Fibroblast of pulmonary artery (primary cell): ENCODE measurements at regions not wholly inside any gene's neighbourhood (a gene's known extent, or its start where the extent isn't known, plus 50 kb on each side); places are given as distances from the start of the nearest gene placed in this dataset.

Source experiments
- DNase-seq: peaks from one replicate; pipeline ENCODE4 v3.0.0-alpha.2; 2010; ENCODE audit warnings: low read depth
- H3K4me3 ChIP-seq: replicated peaks from 2 replicates; pipeline ENCODE4 v1.5.1; 2011; ENCODE audit warnings: low read depth, mild to moderate bottlenecking, control low read depth, low read length, moderate library complexity
- TF ChIP-seq, protein P1 (sequence below): IDR thresholded peaks from 2 replicates; pipeline ENCODE4 v1.5.1; 2011; ENCODE audit warnings: mild to moderate bottlenecking, control low read depth, low read length, inconsistent platforms; ENCODE audit errors: missing control alignments

DNA sequence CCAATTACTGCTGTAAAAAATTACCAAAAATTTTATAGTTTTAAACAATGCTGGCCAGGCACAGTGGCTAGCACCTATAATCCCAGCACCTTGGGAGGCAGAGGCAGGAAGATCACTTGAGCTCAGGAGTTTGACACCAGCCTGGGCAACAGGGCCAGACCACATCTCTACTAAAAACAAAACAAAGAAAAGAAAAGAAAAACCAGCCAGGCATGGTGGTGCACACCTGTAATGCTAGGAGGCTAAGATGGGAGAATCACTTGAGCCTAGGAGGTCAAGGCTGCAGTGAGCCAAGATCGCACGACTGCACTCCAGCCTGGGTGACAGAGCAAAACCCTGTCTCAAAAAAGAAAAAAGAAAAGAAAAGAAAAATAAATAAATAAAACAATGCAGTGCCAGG, 54.0 kb upstream of the ARID2 start:
- TF ChIP-seq, protein P1, sequence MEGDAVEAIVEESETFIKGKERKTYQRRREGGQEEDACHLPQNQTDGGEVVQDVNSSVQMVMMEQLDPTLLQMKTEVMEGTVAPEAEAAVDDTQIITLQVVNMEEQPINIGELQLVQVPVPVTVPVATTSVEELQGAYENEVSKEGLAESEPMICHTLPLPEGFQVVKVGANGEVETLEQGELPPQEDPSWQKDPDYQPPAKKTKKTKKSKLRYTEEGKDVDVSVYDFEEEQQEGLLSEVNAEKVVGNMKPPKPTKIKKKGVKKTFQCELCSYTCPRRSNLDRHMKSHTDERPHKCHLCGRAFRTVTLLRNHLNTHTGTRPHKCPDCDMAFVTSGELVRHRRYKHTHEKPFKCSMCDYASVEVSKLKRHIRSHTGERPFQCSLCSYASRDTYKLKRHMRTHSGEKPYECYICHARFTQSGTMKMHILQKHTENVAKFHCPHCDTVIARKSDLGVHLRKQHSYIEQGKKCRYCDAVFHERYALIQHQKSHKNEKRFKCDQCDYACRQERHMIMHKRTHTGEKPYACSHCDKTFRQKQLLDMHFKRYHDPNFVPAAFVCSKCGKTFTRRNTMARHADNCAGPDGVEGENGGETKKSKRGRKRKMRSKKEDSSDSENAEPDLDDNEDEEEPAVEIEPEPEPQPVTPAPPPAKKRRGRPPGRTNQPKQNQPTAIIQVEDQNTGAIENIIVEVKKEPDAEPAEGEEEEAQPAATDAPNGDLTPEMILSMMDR, result no peak
- H3K4me3 ChIP-seq, result no peak overlapping the region
- DNase-seq, result no peak
